Ramos (cell line): ENCODE measurements at regions not wholly inside any gene's neighbourhood (a gene's known extent, or its start where the extent isn't known, plus 50 kb on each side); places are given as distances from the start of the nearest gene placed in this dataset.
"Not testable (repeated sequence)": the region's sequence is repeated elsewhere in the genome, so short reads cannot be mapped to it uniquely, and the experiment has no call there.

ENCODE experiments used
- in situ Hi-C: fragments of 300-500 bp; cut with MboI; formaldehyde crosslinking; loops from one replicate; pipeline ENCODE4 v1.14.3; 2022; ENCODE audit warnings: low sequenced_read_pairs; ENCODE audit not compliant: unreplicated experiment

DNA sequence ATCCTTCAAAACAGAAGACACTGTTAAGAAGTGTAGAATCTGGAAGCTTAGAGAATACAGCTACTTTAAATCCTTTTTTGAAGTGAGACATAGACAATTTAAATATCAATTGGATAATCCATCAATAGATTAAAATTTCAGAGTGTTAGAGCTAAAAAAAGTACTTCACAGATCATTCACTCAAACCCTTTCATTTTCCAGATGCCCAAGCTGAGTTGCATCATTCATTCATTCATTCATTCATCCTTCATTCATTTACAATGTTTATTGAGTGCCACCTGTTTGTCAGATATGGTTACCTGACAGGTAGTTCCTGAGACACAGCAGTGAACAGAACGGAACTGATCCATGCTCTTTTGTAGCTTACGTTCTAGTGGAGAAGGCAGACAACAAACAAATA, 290.7 kb upstream of the MTPN start:
- in situ Hi-C loops, result no loop called here

DNA sequence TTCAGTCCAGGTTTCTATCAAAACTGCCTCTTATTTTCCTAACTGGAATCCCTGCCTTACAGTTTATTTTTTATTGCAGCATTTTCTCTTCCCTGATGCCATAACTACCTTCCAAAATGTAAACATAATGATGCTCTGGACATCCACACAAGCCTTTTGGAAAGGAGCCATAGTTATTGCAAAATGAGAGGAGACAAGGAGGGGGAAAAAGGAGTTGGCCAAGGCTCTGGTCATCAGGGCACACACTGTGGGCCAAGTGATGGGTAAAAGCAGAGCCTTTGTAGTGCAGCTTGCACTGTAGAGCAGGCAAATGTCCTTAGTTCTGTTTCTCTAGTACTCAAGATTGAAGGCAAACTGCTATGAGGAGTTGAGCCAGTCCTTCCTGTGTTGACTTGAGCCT, 289.3 kb upstream of the MTPN start:
- in situ Hi-C loops, result no loop called here

- in situ Hi-C loops, result not testable (repeated sequence)
Observed at GRCh38 chr7:136264304-136264703, 287.1 kb upstream of the MTPN start.

DNA sequence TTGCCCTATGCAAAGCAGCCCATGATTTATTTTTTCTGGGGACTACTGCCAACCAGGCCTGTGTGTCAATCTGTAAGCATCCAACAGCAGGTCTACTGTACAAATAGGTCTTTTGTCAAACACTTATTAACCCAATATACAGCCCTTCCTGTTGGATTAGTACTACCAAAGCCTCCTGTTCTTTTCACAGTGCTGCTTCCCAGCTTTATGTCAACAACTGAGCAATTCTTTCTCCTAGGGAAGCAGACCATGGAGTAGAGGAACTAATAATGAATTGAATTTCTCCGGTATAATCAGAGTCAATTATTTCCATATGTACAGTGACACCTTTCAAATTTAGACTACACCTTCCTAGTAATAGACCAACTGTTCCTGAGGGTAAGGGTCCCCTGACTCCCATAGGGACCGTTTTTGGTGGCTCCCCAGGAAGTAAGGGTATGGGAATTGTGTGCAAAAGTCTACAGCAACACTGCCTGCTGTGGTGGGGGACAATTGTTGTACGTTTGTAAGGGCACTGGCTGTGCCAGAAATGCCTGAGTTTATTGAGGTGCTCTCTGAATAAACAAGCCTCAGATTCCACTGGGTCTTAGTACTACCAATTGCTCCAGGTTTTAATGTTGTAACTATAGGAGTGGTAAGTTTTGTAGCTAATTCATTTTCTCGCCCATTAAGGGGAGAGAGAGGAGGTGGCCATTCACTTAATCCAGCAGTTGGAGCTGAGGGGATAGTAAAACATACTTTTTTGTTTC, 286.1 kb upstream of the MTPN start:
- in situ Hi-C loops, result not testable (repeated sequence)

DNA sequence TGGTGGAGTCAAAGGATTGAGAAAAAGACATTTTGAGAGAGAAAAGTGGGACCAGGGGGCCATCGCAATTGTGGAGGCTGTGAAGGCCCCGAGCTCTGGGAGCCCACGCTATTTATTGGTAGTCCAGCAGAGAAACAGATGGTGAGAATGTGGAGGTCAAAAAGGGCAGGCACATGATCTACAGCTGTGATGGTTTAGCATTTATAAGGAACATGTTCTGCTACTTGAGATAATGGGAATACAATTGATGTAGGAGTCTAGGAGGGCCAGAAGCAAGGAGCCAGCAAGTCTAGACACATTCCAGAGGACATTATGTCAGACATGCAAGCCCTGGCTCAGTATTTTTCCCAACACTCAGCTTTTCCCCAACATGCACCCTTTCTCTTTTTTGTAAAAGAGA, 283.4 kb upstream of the MTPN start:
- in situ Hi-C loops, result not testable (repeated sequence)

DNA sequence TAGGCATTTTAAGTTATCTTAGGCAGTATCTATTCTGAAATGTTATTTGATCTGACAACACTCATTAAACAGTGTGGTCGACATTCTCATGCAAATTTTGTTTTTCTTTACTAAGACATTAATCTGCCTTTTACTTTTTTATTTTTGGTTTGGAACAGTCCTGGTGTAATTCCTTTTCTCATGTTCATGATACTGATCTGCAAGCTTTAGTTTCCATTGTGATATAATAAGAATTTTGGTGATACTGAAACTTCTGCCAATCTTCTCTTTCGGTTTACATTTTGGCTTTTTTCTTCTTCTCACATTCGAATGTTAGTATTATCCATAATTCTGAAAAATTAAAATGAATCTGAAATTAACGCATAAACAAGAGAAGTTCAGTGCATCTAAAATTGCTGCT, 281.9 kb upstream of the MTPN start:
- in situ Hi-C loops, result no loop called here

GRCh38 chr7:136256491-136256890, 279.3 kb upstream of the MTPN start:
- in situ Hi-C loops, result no loop called here

DNA sequence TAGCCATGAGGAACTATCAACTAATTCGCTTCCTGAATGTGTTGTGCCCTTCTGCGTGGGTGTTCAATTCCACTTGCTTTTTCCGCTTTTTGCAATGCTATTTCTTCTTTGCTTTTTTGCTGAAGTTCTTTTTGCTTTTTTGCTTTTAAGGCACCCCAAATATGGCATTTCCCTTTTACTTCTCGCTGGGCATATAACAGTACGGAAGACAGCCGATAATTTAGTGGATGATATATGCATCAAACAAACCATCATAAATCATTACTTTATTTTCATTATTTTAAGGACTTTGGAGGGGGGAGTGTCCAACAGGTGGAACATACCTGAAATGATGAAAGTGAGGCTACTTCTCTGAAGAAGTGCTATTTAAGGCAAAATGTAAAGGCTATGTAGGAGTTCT, 277.0 kb upstream of the MTPN start:
- in situ Hi-C loops, result no loop called here

- in situ Hi-C loops, result no loop called here
Observed at GRCh38 chr7:136251826-136252225, 274.7 kb upstream of the MTPN start.

DNA sequence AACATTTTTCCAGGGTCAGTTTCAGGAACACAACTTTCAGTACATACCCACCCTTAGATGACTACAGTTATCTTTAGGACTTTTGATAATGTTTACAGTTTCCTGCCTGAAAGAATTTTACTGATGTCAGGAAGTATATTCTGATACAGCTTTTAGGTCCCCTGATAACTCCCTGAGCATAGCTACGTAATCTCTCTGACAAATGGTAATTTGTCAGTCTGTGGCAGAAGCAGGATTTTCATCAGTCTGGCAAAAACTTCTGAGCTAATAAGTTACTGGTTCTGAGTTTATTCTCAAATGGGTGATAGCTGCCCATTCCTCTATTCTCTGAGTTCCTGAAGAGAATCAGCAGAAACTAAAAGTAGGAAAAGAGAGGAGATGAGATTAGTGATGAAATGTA, 270.1 kb upstream of the MTPN start:
- in situ Hi-C loops, result no loop called here

- in situ Hi-C loops, result no loop called here
Observed at GRCh38 chr7:136245327-136246004, 268.3 kb upstream of the MTPN start.

DNA sequence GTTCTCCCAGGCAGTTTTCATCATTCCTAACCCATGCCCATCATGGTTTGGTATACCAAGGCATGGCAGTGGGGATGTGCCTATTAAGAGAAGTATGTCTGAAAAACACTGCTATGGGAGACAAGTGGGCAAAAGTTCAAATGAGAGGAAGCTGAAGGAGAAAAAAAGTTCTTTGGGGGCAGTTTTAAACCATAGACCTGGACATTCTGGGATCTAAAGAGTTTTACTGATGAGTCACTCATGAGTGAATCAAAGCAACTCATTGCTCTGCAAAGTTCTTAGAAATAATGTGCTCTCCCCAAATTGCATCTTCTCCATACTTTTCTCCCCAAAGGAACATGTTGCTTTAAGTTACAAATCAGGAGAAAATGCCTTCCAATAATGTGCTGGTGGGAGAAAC, 256.9 kb upstream of the MTPN start:
- in situ Hi-C loops, result no loop called here

DNA sequence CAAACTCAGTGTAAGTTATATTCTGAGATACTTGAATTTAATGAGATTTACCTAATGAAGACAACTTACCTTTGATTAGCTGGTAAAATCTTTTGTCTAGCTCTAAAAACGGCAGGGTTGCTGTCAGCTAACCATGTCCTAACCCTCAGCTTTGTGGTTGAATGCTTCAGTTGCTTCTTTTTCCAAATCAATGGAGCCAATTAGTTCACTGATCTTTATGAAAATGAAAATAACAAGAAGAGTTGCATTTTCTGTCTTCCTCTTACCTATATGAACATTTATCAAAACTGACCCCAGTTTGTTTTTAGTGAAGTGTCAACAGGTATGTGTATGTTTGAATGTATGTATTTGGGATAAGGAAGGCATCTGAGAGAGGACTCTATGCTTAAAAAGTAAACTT, 253.1 kb upstream of the MTPN start:
- in situ Hi-C loops, result no loop called here

GRCh38 chr7:136229790-136230189, 252.6 kb upstream of the MTPN start:
- in situ Hi-C loops, result no loop called here

DNA sequence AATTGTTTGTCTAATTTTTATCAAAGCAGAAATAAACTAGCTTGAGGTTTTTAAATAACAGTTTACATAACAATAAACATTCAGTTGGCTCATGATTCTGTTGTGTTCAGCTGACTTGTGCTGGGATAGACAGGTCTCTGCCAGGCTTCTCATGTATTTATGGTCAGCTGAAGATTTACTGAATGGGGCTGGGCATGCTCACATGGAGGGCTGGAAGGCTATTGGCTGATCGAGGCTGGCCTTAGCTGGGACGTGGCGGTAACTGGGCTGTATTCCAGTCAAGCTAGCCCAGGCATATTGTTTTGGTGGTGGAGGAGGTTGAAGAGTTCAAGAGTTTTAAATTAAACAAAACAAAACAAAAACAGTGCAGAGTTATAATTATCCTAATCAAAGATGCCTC, 251.0 kb upstream of the MTPN start:
- in situ Hi-C loops, result no loop called here

- in situ Hi-C loops, result no loop called here
Observed at GRCh38 chr7:136214356-136214755, 237.2 kb upstream of the MTPN start.

DNA sequence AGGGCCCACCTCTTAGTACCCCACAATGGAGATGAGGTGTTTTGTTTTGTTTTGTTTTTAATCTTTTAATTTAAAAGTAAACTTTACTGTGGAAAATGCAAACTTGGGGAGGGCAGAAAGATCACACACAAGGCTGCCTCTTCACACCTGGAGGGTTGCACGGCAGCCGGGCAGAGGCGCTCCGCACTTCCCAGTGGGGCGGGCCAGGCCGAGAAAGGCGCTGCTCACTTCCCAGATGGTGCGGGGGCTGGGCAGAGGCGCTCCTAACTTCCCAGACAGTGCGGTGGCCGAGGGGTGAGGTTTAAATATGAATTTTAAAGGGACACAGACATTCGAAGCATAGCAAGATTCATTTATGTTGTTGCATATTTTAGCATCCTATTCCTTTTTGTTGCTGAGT, 235.9 kb upstream of the MTPN start:
- in situ Hi-C loops, result no loop called here

GRCh38 chr7:136210664-136211063, 233.5 kb upstream of the MTPN start:
- in situ Hi-C loops, result no loop called here

GRCh38 chr7:136210079-136210478, 232.9 kb upstream of the MTPN start:
- in situ Hi-C loops, result no loop called here

GRCh38 chr7:136205956-136206355, 228.8 kb upstream of the MTPN start:
- in situ Hi-C loops, result no loop called here

DNA sequence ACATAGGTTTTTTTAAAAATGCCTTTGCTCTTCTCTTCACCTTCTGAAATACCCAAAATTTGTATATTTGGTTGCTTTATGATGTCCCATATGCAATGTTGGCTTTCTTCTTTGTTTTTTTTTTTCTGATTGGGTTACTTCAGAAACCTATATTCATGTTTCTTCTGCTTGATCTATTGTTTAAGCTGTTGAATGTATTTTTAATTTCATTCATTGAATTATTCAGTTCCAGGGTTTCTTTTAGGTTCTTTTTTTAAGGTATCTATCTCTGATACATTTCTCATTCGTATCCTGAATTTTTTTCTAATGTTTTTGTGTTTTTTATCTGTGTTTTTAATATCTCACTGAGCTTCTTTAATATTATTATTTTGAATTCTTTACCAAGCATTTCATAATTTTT, 221.0 kb upstream of the MTPN start:
- in situ Hi-C loops, result no loop called here

GRCh38 chr7:136194878-136195277, 217.7 kb upstream of the MTPN start:
- in situ Hi-C loops, result no loop called here
